ENCODE measurements at regions not wholly inside any gene's neighbourhood (a gene's known extent, or its start where the extent isn't known, plus 50 kb on each side); places are given as distances from the start of the nearest gene placed in this dataset.

- TF ChIP-seq CTCF (IDR thresholded peaks at IDR 0.05) (no peak), BHLHE40 (IDR thresholded peaks at IDR 0.05; ENCODE audit: low read depth, low read length) (no peak), HOXA7 (CRISPR knock-in tag; IDR thresholded peaks at IDR 0.05) (no peak), HMGXB4 (CRISPR knock-in tag; IDR thresholded peaks at IDR 0.05; ENCODE audit: borderline replicate concordance) (no peak), CEBPB (IDR thresholded peaks at IDR 0.05) (no peak)
Observed at GRCh38 chr3:88231207-88231606, 81.4 kb downstream of the C3orf38 start.
